Activated naive CD4-positive, alpha-beta T cell treated with anti-CD3 and anti-CD28 coated beads, Interleukin-2, amount 10 ng/mL, durations not matched to agents 7 days and 5 days (primary cell): ENCODE measurements at regions not wholly inside any gene's neighbourhood (a gene's known extent, or its start where the extent isn't known, plus 50 kb on each side); places are given as distances from the start of the nearest gene placed in this dataset.

Experiments
- CTCF ChIA-PET: fragments of 350-600 bp; sonication (Branson Sonifier 250); formaldehyde crosslinking; loops from one replicate; lab custom pipeline; 2021; ENCODE audit warnings: antibody characterized with exemption; lab: Charles Lee
- DNase-seq: peaks from one replicate; pipeline ENCODE4 v3.0.0-alpha.2; 2020
- H3K27ac Mint-ChIP-seq: one replicate; pipeline ENCODE4 v1.8.0; 2021; ENCODE audit warnings: mild to moderate bottlenecking, moderate library complexity, mixed read lengths
- H3K27me3 Mint-ChIP-seq: one replicate; pipeline ENCODE4 v1.8.0; 2021; ENCODE audit warnings: mild to moderate bottlenecking, mixed read lengths
- H3K36me3 Mint-ChIP-seq: one replicate; pipeline ENCODE4 v1.8.0; 2021; ENCODE audit warnings: mixed read lengths
- H3K4me1 Mint-ChIP-seq: one replicate; pipeline ENCODE4 v1.8.0; 2021; ENCODE audit warnings: mixed read lengths
- H3K4me3 Mint-ChIP-seq: one replicate; pipeline ENCODE4 v1.8.0; 2021; ENCODE audit warnings: mild to moderate bottlenecking, moderate library complexity, mixed read lengths
- H3K9me3 Mint-ChIP-seq: one replicate; pipeline ENCODE4 v1.8.0; 2021; ENCODE audit warnings: mixed read lengths

GRCh38 chr1:177790566-177790965 is 179.3 kb downstream of the SEC16B start:
- Mint-ChIP-seq H3K9me3 (no peaks in the 10 kb centered on the region), H3K36me3 (no peaks in the 10 kb centered on the region), H3K27me3 (no peaks in the 10 kb centered on the region), H3K4me3 (no peak overlapping the region), H3K27ac (no peak overlapping the region), H3K4me1 (no peaks in the 10 kb centered on the region)
- CTCF ChIA-PET = no interaction called here
- no peak for DNase-seq

DNA sequence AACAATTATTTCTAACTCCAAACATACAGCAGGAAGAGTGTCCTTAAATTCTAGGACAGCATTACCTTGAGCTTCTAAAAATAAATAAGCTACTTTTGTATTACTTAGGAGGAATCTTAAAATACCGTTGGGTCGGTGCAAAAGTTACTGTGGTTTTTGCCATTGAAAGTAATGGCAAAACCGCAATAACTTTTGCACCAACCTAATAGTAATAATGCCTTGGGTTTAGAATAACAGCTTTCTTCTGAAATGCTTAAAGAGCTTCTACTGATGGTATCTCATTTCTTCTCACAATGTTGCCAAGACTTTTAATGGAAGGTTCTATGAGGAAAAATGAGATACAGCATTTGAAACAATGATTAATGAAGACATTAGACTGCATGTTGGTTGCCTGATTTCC is 179.9 kb downstream of the SEC16B start:
- no peaks in the 10 kb centered on the region for H3K36me3 Mint-ChIP-seq
- no peak for DNase-seq
- CTCF ChIA-PET = no interaction called here
- no peaks in the 10 kb centered on the region for H3K27me3 Mint-ChIP-seq
- no peaks in the 10 kb centered on the region for H3K4me1 Mint-ChIP-seq
- no peaks in the 10 kb centered on the region for H3K9me3 Mint-ChIP-seq
- H3K27ac Mint-ChIP-seq = no peak overlapping the region
- no peak overlapping the region for H3K4me3 Mint-ChIP-seq

- Mint-ChIP-seq H3K27ac (no peak overlapping the region), H3K4me1 (no peaks in the 10 kb centered on the region), H3K9me3 (no peaks in the 10 kb centered on the region), H3K4me3 (no peak overlapping the region), H3K36me3 (no peaks in the 10 kb centered on the region), H3K27me3 (no peaks in the 10 kb centered on the region)
- no peak for DNase-seq
- CTCF ChIA-PET = no interaction called here
These were observed 183.6 kb downstream of the SEC16B start for GRCh38 chr1:177786176-177786745.

DNA sequence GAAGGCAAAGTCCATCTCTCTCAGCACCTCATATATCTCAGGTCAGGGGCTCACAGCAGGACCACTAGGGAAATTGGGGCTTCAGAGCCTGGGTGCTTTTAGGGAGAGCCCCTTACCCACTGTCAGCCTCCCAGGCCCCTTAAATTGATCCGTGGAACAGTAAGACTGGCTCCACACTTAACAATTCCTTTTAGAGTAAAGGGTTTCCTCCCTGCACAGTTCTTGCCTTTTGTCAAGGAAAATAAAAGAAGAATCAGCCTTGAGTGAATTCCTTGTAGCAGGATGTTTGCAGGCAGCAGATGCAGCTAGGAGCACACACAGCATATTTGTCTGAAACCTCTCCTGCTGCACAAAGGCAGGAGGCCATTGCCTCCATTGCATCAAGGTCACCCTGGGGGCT is 184.9 kb downstream of the SEC16B start:
- no peaks in the 10 kb centered on the region for H3K27me3 Mint-ChIP-seq
- H3K27ac Mint-ChIP-seq = no peak overlapping the region
- no peak for DNase-seq
- CTCF ChIA-PET = interaction anchor here (0.7 kb wide), 1 partner anchor 905 kb away, joined by 3 read pairs; no protein-coding TSS in a partner anchor
- H3K4me3 Mint-ChIP-seq = no peak overlapping the region
- H3K36me3 Mint-ChIP-seq = no peaks in the 10 kb centered on the region
- H3K4me1 Mint-ChIP-seq = no peaks in the 10 kb centered on the region
- no peaks in the 10 kb centered on the region for H3K9me3 Mint-ChIP-seq

- CTCF ChIA-PET = interaction anchor here (0.7 kb wide), 1 partner anchor 905 kb away, joined by 3 read pairs; no protein-coding TSS in a partner anchor
- Mint-ChIP-seq H3K9me3 (no peaks in the 10 kb centered on the region), H3K4me1 (no peaks in the 10 kb centered on the region), H3K36me3 (no peaks in the 10 kb centered on the region), H3K27ac (no peak overlapping the region), H3K4me3 (no peak overlapping the region), H3K27me3 (no peaks in the 10 kb centered on the region)
- DNase-seq = no peak
These were observed 185.4 kb downstream of the SEC16B start for GRCh38 chr1:177784409-177784808.

- no peak overlapping the region for H3K4me3 Mint-ChIP-seq
- DNase-seq = no peak
- no peaks in the 10 kb centered on the region for H3K36me3 Mint-ChIP-seq
- no peaks in the 10 kb centered on the region for H3K4me1 Mint-ChIP-seq
- CTCF ChIA-PET = no interaction called here
- H3K27ac Mint-ChIP-seq = no peak overlapping the region
- no peaks in the 10 kb centered on the region for H3K27me3 Mint-ChIP-seq
- no peaks in the 10 kb centered on the region for H3K9me3 Mint-ChIP-seq
These were observed 186.8 kb downstream of the SEC16B start for GRCh38 chr1:177783051-177783450.

- H3K9me3 Mint-ChIP-seq = peaks cover 5% of the 10 kb centered on the region
- no peaks in the 10 kb centered on the region for H3K4me1 Mint-ChIP-seq
- no peak overlapping the region for H3K27ac Mint-ChIP-seq
- no peak for DNase-seq
- no peaks in the 10 kb centered on the region for H3K36me3 Mint-ChIP-seq
- H3K27me3 Mint-ChIP-seq = no peaks in the 10 kb centered on the region
- no peak overlapping the region for H3K4me3 Mint-ChIP-seq
- CTCF ChIA-PET = no interaction called here
These were observed 189.7 kb downstream of the SEC16B start for GRCh38 chr1:177780096-177780700.

- Mint-ChIP-seq H3K36me3 (no peaks in the 10 kb centered on the region), H3K27me3 (no peaks in the 10 kb centered on the region), H3K4me3 (no peak overlapping the region), H3K4me1 (no peaks in the 10 kb centered on the region), H3K27ac (no peak overlapping the region), H3K9me3 (peaks cover 8% of the 10 kb centered on the region)
- DNase-seq = no peak
- CTCF ChIA-PET = no interaction called here
These were observed 190.5 kb downstream of the SEC16B start for GRCh38 chr1:177779166-177779965.

GRCh38 chr1:177775924-177776323 is 193.9 kb downstream of the SEC16B start:
- no peak for DNase-seq
- Mint-ChIP-seq H3K27me3 (no peaks in the 10 kb centered on the region), H3K9me3 (peaks cover 16% of the 10 kb centered on the region), H3K4me1 (no peaks in the 10 kb centered on the region), H3K27ac (no peak overlapping the region), H3K4me3 (no peak overlapping the region), H3K36me3 (no peaks in the 10 kb centered on the region)
- CTCF ChIA-PET = no interaction called here

DNA sequence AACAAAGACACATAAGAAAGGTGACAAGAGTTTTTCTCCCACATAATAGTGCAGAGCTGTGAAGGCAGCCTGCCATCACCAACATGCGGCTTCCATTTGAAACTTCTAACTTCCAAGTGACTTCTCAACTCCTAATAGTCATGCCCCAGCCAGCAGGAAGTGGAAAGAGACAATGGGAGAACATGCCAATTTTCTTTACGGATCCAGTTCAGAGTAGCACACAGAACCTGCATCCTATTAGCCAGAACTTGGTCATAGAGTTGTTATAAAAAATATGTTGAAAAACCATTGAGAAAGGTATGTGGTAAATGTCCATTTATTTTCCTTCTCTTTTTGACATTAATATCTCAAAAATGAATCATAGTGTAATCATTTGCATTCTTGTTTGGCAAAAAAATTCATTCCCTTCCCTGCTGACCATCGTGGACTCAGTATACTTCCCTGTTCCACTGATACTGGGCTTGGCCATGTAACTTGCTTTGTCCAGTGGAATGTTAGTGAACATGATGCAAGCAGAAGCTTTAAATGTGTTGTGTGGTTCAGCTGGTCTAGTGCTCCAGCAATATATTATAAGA is 197.4 kb downstream of the SEC16B start:
- H3K9me3 Mint-ChIP-seq = peaks cover 16% of the 10 kb centered on the region
- CTCF ChIA-PET = no interaction called here
- no peak overlapping the region for H3K4me3 Mint-ChIP-seq
- H3K27me3 Mint-ChIP-seq = no peaks in the 10 kb centered on the region
- H3K4me1 Mint-ChIP-seq = no peaks in the 10 kb centered on the region
- no peak overlapping the region for H3K27ac Mint-ChIP-seq
- no peak for DNase-seq
- no peaks in the 10 kb centered on the region for H3K36me3 Mint-ChIP-seq

DNA sequence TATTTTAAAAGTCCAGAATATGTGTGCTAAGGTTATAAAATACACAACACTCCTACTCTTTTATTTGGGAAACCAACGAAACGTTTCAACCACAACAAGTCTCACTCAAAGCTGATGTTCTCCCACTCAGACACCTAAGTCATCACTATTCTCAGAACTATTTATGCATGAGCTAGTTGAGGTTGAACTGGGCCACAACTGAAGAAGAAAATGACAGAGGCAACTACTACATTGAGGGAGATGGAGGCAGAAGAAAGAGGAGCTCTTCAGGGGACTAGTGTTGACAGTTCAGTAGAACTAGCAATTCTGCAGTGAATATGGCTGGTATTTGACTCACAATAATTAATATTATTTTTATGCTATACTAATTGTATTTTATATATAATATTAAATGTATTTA is 198.2 kb downstream of the SEC16B start:
- Mint-ChIP-seq H3K27me3 (no peaks in the 10 kb centered on the region), H3K4me3 (no peak overlapping the region), H3K4me1 (no peaks in the 10 kb centered on the region), H3K9me3 (peaks cover 16% of the 10 kb centered on the region), H3K36me3 (no peaks in the 10 kb centered on the region), H3K27ac (no peak overlapping the region)
- no peak for DNase-seq
- CTCF ChIA-PET = no interaction called here

DNA sequence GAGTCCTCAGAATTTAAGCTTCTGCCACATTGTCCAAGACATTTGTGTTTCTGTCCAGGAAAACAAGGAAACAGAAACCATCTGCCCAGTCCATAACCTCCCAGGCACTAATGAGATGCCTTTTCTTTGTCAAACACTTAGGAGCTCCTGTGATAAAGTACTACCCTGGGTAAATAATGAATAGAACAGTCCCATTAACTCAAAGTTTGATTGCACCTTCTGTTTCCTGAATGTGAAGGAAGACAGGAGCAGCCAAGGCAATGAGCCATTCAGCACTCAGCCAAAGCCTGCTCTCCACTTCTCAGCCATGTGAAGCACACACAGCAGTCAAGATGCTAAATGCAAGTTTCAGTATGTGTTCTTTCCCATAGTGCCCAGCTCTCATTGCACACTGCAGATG is 199.8 kb downstream of the SEC16B start:
- H3K27me3 Mint-ChIP-seq = no peaks in the 10 kb centered on the region
- CTCF ChIA-PET = no interaction called here
- no peaks in the 10 kb centered on the region for H3K4me1 Mint-ChIP-seq
- DNase-seq = no peak
- H3K27ac Mint-ChIP-seq = no peak overlapping the region
- no peaks in the 10 kb centered on the region for H3K36me3 Mint-ChIP-seq
- no peak overlapping the region for H3K4me3 Mint-ChIP-seq
- H3K9me3 Mint-ChIP-seq = peaks cover 12% of the 10 kb centered on the region

DNA sequence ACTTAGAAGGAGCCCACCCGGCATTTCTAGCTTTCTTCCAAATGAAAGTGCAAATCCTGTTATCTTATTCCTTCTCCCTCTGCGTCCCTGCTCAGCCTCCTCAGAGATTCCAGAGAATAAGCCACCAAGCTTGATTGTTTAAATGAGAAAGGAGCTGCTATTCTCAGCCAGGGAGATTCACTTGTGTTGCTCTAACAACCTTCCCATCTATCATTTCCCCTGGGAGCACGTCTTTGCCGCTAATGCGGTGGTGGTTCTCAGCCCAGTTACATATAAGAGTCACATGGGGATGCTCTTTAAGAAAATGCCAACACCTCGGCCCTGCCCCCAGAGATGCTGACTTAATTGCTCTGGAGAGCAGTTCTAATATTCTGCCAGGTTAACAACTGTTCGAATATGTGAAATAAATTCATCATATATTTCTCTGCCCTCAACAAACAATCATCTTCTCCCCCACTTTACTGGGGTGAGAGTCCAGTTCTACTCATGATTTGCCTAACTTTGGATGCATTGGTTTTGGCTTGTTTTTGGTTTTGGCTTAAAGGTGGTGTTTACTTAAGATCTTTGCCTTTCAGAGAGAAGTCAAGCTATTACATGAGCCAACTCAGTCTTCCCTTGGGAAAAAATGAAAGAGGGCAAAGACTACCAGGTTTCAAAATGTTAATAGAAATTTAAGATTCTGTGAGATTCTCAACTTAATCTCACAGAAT is 213.9 kb downstream of the SEC16B start:
- Mint-ChIP-seq H3K27me3 (no peaks in the 10 kb centered on the region), H3K4me3 (no peak overlapping the region), H3K9me3 (peaks cover 5% of the 10 kb centered on the region), H3K27ac (no peak overlapping the region), H3K36me3 (no peaks in the 10 kb centered on the region), H3K4me1 (no peaks in the 10 kb centered on the region)
- DNase-seq = no peak
- CTCF ChIA-PET = no interaction called here

DNA sequence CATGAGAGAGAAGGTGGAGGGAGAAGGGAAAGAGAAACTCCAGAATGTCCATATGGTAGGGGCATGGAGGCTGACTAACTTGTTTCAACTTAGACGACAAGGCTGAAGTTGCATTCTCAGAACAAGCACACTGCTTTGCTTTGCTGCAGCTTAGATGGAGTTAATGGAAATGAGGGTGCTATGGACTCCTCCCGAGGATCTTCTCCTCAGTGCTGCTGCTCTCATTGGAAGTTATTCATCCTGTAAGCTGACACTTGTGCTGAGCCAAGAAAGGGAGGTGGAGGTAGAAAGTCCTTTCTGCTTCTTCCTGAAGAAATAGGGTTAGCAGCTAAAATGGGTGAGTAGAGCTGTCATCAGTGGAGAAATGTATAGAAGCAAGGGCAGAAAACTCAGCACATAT is 215.3 kb downstream of the SEC16B start:
- Mint-ChIP-seq H3K27ac (no peak overlapping the region), H3K4me1 (no peaks in the 10 kb centered on the region), H3K27me3 (no peaks in the 10 kb centered on the region), H3K9me3 (peaks cover 5% of the 10 kb centered on the region), H3K4me3 (no peak overlapping the region), H3K36me3 (no peaks in the 10 kb centered on the region)
- DNase-seq = no peak
- CTCF ChIA-PET = no interaction called here
